NCI-H1930 (cell line): ENCODE measurements at regions not wholly inside any gene's neighbourhood (a gene's known extent, or its start where the extent isn't known, plus 50 kb on each side); places are given as distances from the start of the nearest gene placed in this dataset.

ENCODE experiments used
- DNase-seq, 2 experiments: peaks; one replicate each; lab custom pipeline; 2025; lab: John Stamatoyannopoulos, UW

- no peak for DNase-seq
Observed at GRCh38 chr4:96784336-96784735, 944.4 kb downstream of the PDHA2 start.

GRCh38 chr4:96786306-96786705 is 946.4 kb downstream of the PDHA2 start:
- no peak for DNase-seq

- DNase-seq: no peak
Observed at GRCh38 chr4:96787766-96788165, 947.9 kb downstream of the PDHA2 start.

- no peak for DNase-seq
Observed at GRCh38 chr4:96809563-96809962, 969.7 kb downstream of the PDHA2 start.

GRCh38 chr4:96827086-96827485 is 987.2 kb downstream of the PDHA2 start:
- DNase-seq: no peak

- DNase-seq: no peak
Observed at GRCh38 chr4:96833831-96834230, 993.9 kb downstream of the PDHA2 start.

- no peak for DNase-seq
Observed at GRCh38 chr4:96835991-96836390, 996.1 kb downstream of the PDHA2 start.

GRCh38 chr4:96839441-96839840 is 999.5 kb downstream of the PDHA2 start:
- no peak for DNase-seq

GRCh38 chr4:96841801-96842200 is 1001.9 kb downstream of the PDHA2 start:
- no peak for DNase-seq

- no peak for DNase-seq
Observed at GRCh38 chr4:96844858-96845490, 1005.1 kb downstream of the PDHA2 start.

- DNase-seq: no peak
Observed at GRCh38 chr4:96845819-96846218, 1005.9 kb downstream of the PDHA2 start.

- DNase-seq: no peak
Observed at GRCh38 chr4:96874657-96875056, 1034.8 kb downstream of the PDHA2 start.

- no peak for DNase-seq
Observed at GRCh38 chr4:96879527-96879926, 1039.6 kb downstream of the PDHA2 start.

GRCh38 chr4:96887857-96888256 is 1048.0 kb downstream of the PDHA2 start:
- no peak for DNase-seq

- DNase-seq: no peak
Observed at GRCh38 chr4:96894621-96895020, 1054.7 kb downstream of the PDHA2 start.

- no peak for DNase-seq
Observed at GRCh38 chr4:96895826-96896225, 1055.9 kb downstream of the PDHA2 start.

GRCh38 chr4:96912716-96913115 is 1072.8 kb downstream of the PDHA2 start:
- DNase-seq: no peak

GRCh38 chr4:96913441-96914080 is 1073.7 kb downstream of the PDHA2 start:
- DNase-seq: no peak

GRCh38 chr4:96916711-96917110 is 1076.8 kb downstream of the PDHA2 start:
- DNase-seq: no peak

GRCh38 chr4:96936886-96937285 is 1097.0 kb downstream of the PDHA2 start:
- DNase-seq: no peak

GRCh38 chr4:96946552-96946951 is 1106.7 kb downstream of the PDHA2 start:
- DNase-seq: no peak

GRCh38 chr4:96952610-96953009 is 1112.7 kb downstream of the PDHA2 start:
- DNase-seq: no peak

- no peak for DNase-seq
Observed at GRCh38 chr4:96955226-96955625, 1115.3 kb downstream of the PDHA2 start.

- DNase-seq: no peak
Observed at GRCh38 chr4:96955691-96956090, 1115.8 kb downstream of the PDHA2 start.
